Stimulated activated naive CD8-positive, alpha-beta T cell treated with anti-CD3 and anti-CD28 coated beads, Interleukin-15, Interleukin-2, amounts not matched to agents 100 U/mL and 50 U/mL, for 24 hours (primary cell): ENCODE measurements at regions not wholly inside any gene's neighbourhood (a gene's known extent, or its start where the extent isn't known, plus 50 kb on each side); places are given as distances from the start of the nearest gene placed in this dataset.
A peak's percentile ranks its signal among the peaks of the same experiment; 100 is the strongest.
"Not testable (repeated sequence)": the region's sequence is repeated elsewhere in the genome, so short reads cannot be mapped to it uniquely, and the experiment has no call there.

Experiments
- ATAC-seq: fragments of 150-1000 bp; cut with Tn5 transposase; one replicate; pipeline ENCODE4 v1.10.0; 2021
- DNase-seq: peaks from one replicate; pipeline ENCODE4 v3.0.0; 2021

GRCh38 chr16:85275533-85276249 lies 163.4 kb upstream of the CIBAR2 start:
- DNase-seq: peak; percentile 87
- peak; percentile 67 for ATAC-seq

GRCh38 chr16:85276258-85276657 lies 164.0 kb upstream of the CIBAR2 start:
- ATAC-seq (no peak), DNase-seq (no peak)

- no peak for ATAC-seq
- no peak for DNase-seq
Measured at GRCh38 chr16:85276721-85277120, 164.4 kb upstream of the CIBAR2 start.

- no peak for DNase-seq
- ATAC-seq: no peak
Measured at GRCh38 chr16:85278839-85279238, 166.6 kb upstream of the CIBAR2 start.

GRCh38 chr16:85279402-85279801 lies 167.1 kb upstream of the CIBAR2 start:
- DNase-seq (no peak), ATAC-seq (no peak)

- DNase-seq: no peak
- no peak for ATAC-seq
Measured at GRCh38 chr16:85279825-85280545, 167.7 kb upstream of the CIBAR2 start.

GRCh38 chr16:85281181-85281580 lies 168.9 kb upstream of the CIBAR2 start:
- ATAC-seq (no peak), DNase-seq (no peak)

- ATAC-seq: no peak
Measured at GRCh38 chr16:85282842-85283241, 170.6 kb upstream of the CIBAR2 start.

GRCh38 chr16:85283305-85284050 lies 171.2 kb upstream of the CIBAR2 start:
- no peak for ATAC-seq
- no peak for DNase-seq

More at GRCh38 chr16:85282842-85283241, 170.6 kb upstream of the CIBAR2 start:
- no peak for DNase-seq

- ATAC-seq (no peak), DNase-seq (no peak)
Measured at GRCh38 chr16:85284141-85284817, 172.0 kb upstream of the CIBAR2 start.

GRCh38 chr16:85285681-85286065 lies 173.4 kb upstream of the CIBAR2 start:
- DNase-seq: no peak
- ATAC-seq: no peak

GRCh38 chr16:85286066-85286831 lies 174.0 kb upstream of the CIBAR2 start:
- no peak for DNase-seq
- ATAC-seq: no peak

- DNase-seq (no peak), ATAC-seq (no peak)
Measured at GRCh38 chr16:85286951-85287814, 174.9 kb upstream of the CIBAR2 start.

GRCh38 chr16:85287815-85288109 lies 175.5 kb upstream of the CIBAR2 start:
- not testable (repeated sequence) for ATAC-seq, DNase-seq

GRCh38 chr16:85288341-85288868 lies 176.1 kb upstream of the CIBAR2 start:
- ATAC-seq (no peak), DNase-seq (no peak)

GRCh38 chr16:85288869-85289660 lies 176.8 kb upstream of the CIBAR2 start:
- DNase-seq (no peak), ATAC-seq (no peak)

- ATAC-seq: no peak
Measured at GRCh38 chr16:85289760-85290625, 177.7 kb upstream of the CIBAR2 start.

GRCh38 chr16:85290626-85291301 lies 178.5 kb upstream of the CIBAR2 start:
- ATAC-seq: no peak

More at GRCh38 chr16:85289760-85290625, 177.7 kb upstream of the CIBAR2 start:
- no peak for DNase-seq

More at GRCh38 chr16:85290626-85291301, 178.5 kb upstream of the CIBAR2 start:
- DNase-seq: no peak
